DND-41 (cell line): ENCODE measurements at regions not wholly inside any gene's neighbourhood (a gene's known extent, or its start where the extent isn't known, plus 50 kb on each side); places are given as distances from the start of the nearest gene placed in this dataset.

Experiments
- ATAC-seq: fragments of 200-7000 bp; cut with Tn5 transposase; 3 replicates; pipeline ENCODE4 v1.9.1; 2021; ENCODE audit warnings: low read depth; ENCODE audit not compliant: insufficient read depth
- DNase-seq: peaks from one replicate; pipeline ENCODE4 v3.0.0-alpha.2; 2020
- H2AFZ ChIP-seq: 2 replicates; pipeline ENCODE4 v1.6.0; 2012; ENCODE audit warnings: low read depth, low read length
- H3K27ac ChIP-seq: 2 replicates; pipeline ENCODE4 v1.5.1; 2012; ENCODE audit warnings: low read length, inconsistent platforms
- H3K27me3 ChIP-seq: fragments of 200-600 bp; sonication (generic); 2 replicates; pipeline ENCODE4 v1.6.0; 2012; ENCODE audit warnings: low read length, mild to moderate bottlenecking, inconsistent platforms; ENCODE audit not compliant: insufficient read depth, poor library complexity
- H3K36me3 ChIP-seq: 2 replicates; pipeline ENCODE4 v1.5.1; 2012; ENCODE audit warnings: low read length, inconsistent platforms; ENCODE audit not compliant: insufficient read depth
- H3K4me1 ChIP-seq: 2 replicates; pipeline ENCODE4 v1.5.1; 2012; ENCODE audit warnings: mild to moderate bottlenecking, low read length; ENCODE audit not compliant: insufficient read depth
- H3K4me2 ChIP-seq: 2 replicates; pipeline ENCODE4 v1.6.0; 2012; ENCODE audit warnings: mild to moderate bottlenecking, moderate library complexity, low read length, inconsistent platforms; ENCODE audit not compliant: insufficient read depth
- H3K4me3 ChIP-seq, 2 experiments: fragments of 200-600 bp in 1 of 2; shearing (Covaris generic) in 1 of 2; 2 replicates each; pipeline ENCODE4 v1.5.1; 2012 to 2016; ENCODE audit warnings: inconsistent platforms in 2 of 2, low read length in 2 of 2, mild to moderate bottlenecking in 2 of 2, low read depth in 1 of 2, moderate library complexity in 1 of 2
- H3K79me2 ChIP-seq: 2 replicates; pipeline ENCODE4 v1.6.0; 2012; ENCODE audit warnings: low read length, inconsistent platforms; ENCODE audit not compliant: insufficient read depth
- H3K9ac ChIP-seq: 2 replicates; pipeline ENCODE4 v1.6.0; 2012; ENCODE audit warnings: low read depth, mild to moderate bottlenecking, inconsistent platforms, low read length, moderate library complexity
- H3K9me3 ChIP-seq: 2 replicates; pipeline ENCODE4 v1.5.1; 2012; ENCODE audit warnings: low read length, moderate library complexity, mild to moderate bottlenecking, inconsistent platforms; ENCODE audit not compliant: insufficient read depth, severe bottlenecking
- H4K20me1 ChIP-seq: 2 replicates; pipeline ENCODE4 v1.6.0; 2012; ENCODE audit warnings: low read length; ENCODE audit not compliant: insufficient read depth
- CTCF ChIP-seq: IDR thresholded peaks from 2 replicates; pipeline ENCODE4 v1.5.1; 2012; ENCODE audit warnings: borderline replicate concordance, low read length, moderate library complexity, mild to moderate bottlenecking; ENCODE audit not compliant: poor library complexity, severe bottlenecking; ENCODE audit errors: extremely low read depth
- EZH2 ChIP-seq: IDR thresholded peaks from 3 replicates; pipeline ENCODE4 v1.6.1; 2012; ENCODE audit warnings: borderline replicate concordance, low read depth, mild to moderate bottlenecking, moderate library complexity, low read length, inconsistent platforms; ENCODE audit not compliant: severe bottlenecking

GRCh38 chr6:14699803-14700601 lies 545.9 kb upstream of the JARID2 start:
- no peak for ATAC-seq
- H3K27ac ChIP-seq = no peak overlapping the region
- H4K20me1 ChIP-seq = no peaks in the 10 kb centered on the region
- H3K4me2 ChIP-seq = no peak overlapping the region
- no peak for TF ChIP-seq EZH2
- no peak for TF ChIP-seq CTCF
- H3K9me3 ChIP-seq = peaks cover 9% of the 10 kb centered on the region
- H3K9ac ChIP-seq = no peak overlapping the region
- H3K4me3 ChIP-seq = no peak overlapping the region
- no peaks in the 10 kb centered on the region for H3K36me3 ChIP-seq
- no peaks in the 10 kb centered on the region for H3K79me2 ChIP-seq
- H3K27me3 ChIP-seq = no peaks in the 10 kb centered on the region
- peaks cover 5% of the 10 kb centered on the region; the same call in 1 of the 2 replicates for H3K4me1 ChIP-seq
- no peak for DNase-seq
- H2AFZ ChIP-seq = no peak overlapping the region

GRCh38 chr6:14701946-14702345 lies 543.9 kb upstream of the JARID2 start:
- no peak overlapping the region for H3K4me3 ChIP-seq
- no peak for TF ChIP-seq EZH2
- no peak for TF ChIP-seq CTCF
- H2AFZ ChIP-seq = no peak overlapping the region
- H3K9ac ChIP-seq = no peak overlapping the region
- H3K27ac ChIP-seq = no peak overlapping the region
- H3K36me3 ChIP-seq = no peaks in the 10 kb centered on the region
- peaks cover 9% of the 10 kb centered on the region for H3K9me3 ChIP-seq
- H3K27me3 ChIP-seq = no peaks in the 10 kb centered on the region
- no peaks in the 10 kb centered on the region for H3K79me2 ChIP-seq
- ATAC-seq (no peak), DNase-seq (no peak)
- no peaks in the 10 kb centered on the region for H4K20me1 ChIP-seq
- no peak overlapping the region for H3K4me2 ChIP-seq
- peaks cover 5% of the 10 kb centered on the region; the same call in 1 of the 2 replicates for H3K4me1 ChIP-seq

- no peak overlapping the region for H3K9ac ChIP-seq
- H4K20me1 ChIP-seq = no peaks in the 10 kb centered on the region
- no peaks in the 10 kb centered on the region for H3K27me3 ChIP-seq
- no peak overlapping the region for H2AFZ ChIP-seq
- TF ChIP-seq EZH2 (no peak), CTCF (no peak)
- no peak overlapping the region for H3K4me2 ChIP-seq
- H3K79me2 ChIP-seq = no peaks in the 10 kb centered on the region
- no peak overlapping the region for H3K27ac ChIP-seq
- H3K4me1 ChIP-seq = peaks cover 5% of the 10 kb centered on the region; the same call in 1 of the 2 replicates
- no peak for DNase-seq
- no peak for ATAC-seq
- no peaks in the 10 kb centered on the region for H3K36me3 ChIP-seq
- peaks cover 9% of the 10 kb centered on the region for H3K9me3 ChIP-seq
- H3K4me3 ChIP-seq = no peak overlapping the region
Measured at GRCh38 chr6:14702678-14703077, 543.2 kb upstream of the JARID2 start.

- H3K4me2 ChIP-seq = no peak overlapping the region
- H2AFZ ChIP-seq = no peak overlapping the region
- no peak overlapping the region for H3K9ac ChIP-seq
- no peak overlapping the region for H3K27ac ChIP-seq
- no peak overlapping the region for H3K4me3 ChIP-seq
- TF ChIP-seq EZH2 (no peak), CTCF (no peak)
- H3K4me1 ChIP-seq = peaks cover 5% of the 10 kb centered on the region; the same call in 1 of the 2 replicates
- DNase-seq = no peak
- H3K27me3 ChIP-seq = no peaks in the 10 kb centered on the region
- H3K36me3 ChIP-seq = no peaks in the 10 kb centered on the region
- H3K79me2 ChIP-seq = no peaks in the 10 kb centered on the region
- no peak for ATAC-seq
- no peaks in the 10 kb centered on the region for H4K20me1 ChIP-seq
- peaks cover 9% of the 10 kb centered on the region for H3K9me3 ChIP-seq
Measured at GRCh38 chr6:14703586-14703985, 542.3 kb upstream of the JARID2 start.
